22Rv1 (cell line): ENCODE measurements at regions not wholly inside any gene's neighbourhood (a gene's known extent, or its start where the extent isn't known, plus 50 kb on each side); places are given as distances from the start of the nearest gene placed in this dataset.

ENCODE experiments used
- CTCF ChIP-seq: fragments of 450-650 bp; IDR thresholded peaks from 2 replicates; pipeline ENCODE4 v1.5.1; 2017; ENCODE audit warnings: mild to moderate bottlenecking
- ZFX ChIP-seq: fragments of 450-650 bp; IDR thresholded peaks from 2 replicates; pipeline ENCODE4 v1.6.1; 2017; ENCODE audit warnings: antibody characterized with exemption, borderline replicate concordance

- TF ChIP-seq CTCF (no peak), ZFX (no peak)
Measured at GRCh38 chr12:54700849-54701248, 52.7 kb upstream of the DCD start.
